Posterior cingulate gyrus (tissue), 11 donors: ENCODE measurements at regions not wholly inside any gene's neighbourhood (a gene's known extent, or its start where the extent isn't known, plus 50 kb on each side); places are given as distances from the start of the nearest gene placed in this dataset.
"Not testable (repeated sequence)": the region's sequence is repeated elsewhere in the genome, so short reads cannot be mapped to it uniquely, and the experiment has no call there.

Experiments
- DNase-seq, 10 donors: peaks; one replicate each; pipeline versions ENCODE4 v3.0.0 to v3.0.0-alpha.2; 2020 to 2021; ENCODE audit warnings: mixed read lengths in 3 of 10
- intact Hi-C: fragments of 100-400 bp; cut with DNase I; formaldehyde crosslinking; loops from one replicate; pipeline ENCODE4 v1.15.1; 2023

DNA sequence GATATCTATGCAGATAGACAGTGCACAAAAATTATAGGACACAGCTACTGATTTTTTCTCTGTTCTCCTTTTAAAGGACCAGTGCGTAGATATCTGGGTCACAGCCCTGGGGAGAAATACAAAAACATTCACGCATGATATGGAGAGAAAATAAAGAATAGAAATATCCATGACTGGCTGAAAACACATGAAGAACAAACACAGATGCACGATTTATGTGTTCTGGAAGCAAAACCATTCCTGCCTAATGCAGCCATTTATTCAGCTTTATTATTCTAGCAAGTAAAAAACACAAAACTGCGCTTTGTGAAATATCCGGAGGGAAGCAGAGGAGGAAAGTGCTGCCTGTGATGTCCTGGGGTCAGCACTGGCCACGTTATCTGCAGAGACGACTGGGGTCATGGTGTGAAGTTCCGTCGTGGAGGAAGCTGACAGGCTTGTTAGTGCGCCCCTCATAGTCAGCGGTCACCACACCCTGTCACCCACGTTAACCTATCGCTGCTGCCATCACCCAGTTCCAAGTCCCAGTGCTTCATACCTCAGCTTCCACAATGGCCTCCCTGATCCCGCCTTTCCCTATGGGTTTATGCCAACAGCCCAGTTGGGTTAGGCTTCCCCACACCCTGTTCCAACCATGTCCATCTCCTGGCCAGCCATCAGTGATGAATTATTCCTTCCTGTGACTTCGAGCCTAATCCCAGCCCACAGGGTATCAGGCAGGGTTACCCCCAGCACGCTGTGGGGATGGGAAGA is 86.6 kb upstream of the RPS6KA2 start:
- intact Hi-C loops, result no loop called here
- DNase-seq, result no peak

DNA sequence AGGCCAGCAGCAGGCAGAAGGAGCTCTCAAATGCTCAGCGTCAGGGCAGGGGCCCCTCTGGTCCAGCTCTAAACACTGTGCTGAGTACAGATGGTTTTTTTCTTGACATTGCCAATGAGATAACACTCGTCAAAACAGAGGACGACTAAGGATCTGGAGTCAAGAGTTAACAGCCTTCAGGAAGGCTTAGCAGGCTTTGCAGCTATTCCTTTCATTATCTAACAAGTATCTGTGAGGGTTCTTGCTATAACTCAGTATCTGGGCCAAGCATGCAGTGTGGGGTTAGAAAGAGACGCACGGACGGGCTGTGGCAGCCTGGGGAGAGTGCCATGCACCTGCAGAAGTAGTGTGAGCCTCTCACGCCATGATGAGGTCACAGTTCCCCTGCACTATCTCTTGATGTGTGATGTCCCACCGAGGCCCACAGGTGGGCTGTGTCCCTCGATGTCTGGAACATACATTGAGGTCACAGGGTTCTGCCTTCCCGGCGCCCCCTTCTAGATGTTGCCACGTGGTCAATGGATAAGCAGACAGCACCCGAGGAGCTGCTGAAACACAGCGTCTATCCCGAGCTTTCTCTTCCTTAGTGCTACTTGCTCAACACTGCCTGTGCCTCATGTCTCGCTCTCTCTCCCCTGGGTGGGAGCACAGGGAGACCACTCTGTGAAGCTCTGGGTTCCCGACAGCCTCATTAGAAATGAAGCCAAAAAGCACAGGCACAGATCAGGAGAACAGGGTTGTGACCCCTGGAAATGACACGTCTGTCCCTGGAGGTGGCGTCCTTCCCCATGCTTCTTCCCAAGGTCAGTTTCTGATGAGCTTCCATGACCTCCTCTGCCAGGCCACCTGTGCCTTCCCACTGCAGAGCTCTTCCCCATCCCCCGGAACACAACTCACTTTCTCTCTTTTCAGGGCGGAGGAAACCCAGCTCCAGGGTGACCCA is 85.5 kb upstream of the RPS6KA2 start:
- DNase-seq, result no peak
- intact Hi-C loops, result no loop called here

DNA sequence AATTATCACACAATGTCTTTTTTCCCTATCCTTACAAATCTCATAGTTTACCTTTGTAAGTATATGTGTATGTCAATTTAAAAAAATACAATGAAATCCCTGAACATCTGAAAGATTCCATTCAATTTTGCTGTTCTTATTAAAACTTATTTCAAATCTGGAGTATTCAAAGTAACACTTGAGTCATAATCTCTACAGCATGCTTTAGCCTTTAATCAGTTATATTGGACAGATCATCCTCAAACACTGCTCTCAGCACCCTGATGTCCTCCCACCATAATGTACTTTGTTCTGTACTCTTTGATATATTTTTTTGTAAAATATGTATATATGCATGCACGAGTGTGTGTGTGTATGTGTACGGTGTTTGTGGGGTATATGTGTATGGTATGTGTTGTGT is 83.0 kb upstream of the RPS6KA2 start:
- intact Hi-C loops, result no loop called here
- no peak for DNase-seq

DNA sequence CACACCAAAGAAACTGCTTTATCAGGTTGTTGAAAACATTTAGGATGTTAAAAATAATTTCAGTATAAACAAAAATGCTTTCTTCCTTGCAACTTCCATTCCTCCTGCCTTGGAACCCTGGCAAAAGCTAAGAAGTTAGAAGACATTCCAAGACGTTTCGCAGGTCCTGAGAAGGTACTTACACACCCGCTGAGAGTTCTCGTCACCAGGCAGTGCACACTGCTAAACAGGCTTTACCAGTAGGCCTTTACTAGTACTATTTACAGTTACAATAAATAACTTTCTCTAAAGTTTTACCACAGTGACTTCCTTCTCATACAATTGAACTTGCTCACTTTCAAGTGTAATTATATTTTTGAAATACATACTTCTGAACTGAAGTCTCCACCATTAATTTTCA is 81.4 kb upstream of the RPS6KA2 start:
- intact Hi-C loops, result no loop called here

DNA sequence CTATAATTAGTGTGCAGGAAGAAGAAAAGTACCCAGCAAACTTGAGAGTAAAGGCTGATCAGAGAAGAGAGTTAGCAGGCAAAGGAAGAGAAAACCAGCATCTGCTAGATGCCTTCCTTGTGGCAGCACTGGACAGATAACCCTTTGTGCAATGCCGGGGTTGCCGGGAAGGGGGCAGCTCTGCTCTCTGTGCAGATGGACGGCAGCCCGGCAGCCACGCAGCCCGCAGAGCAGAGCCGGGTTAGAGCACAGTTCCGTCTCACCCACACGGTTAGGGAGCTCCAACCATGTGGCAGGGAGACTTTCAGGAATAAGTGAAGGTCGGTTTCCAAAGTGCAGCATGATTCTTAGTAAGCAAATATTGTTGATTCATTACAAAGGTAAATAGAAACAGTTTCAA is 80.0 kb upstream of the RPS6KA2 start:
- DNase-seq, result peak in 7 of 10 donors; percentile 40 to 94 (median 72)
- intact Hi-C loops, result no loop called here

More for the DNA sequence above, 81.4 kb upstream of the RPS6KA2 start:
- peak in 1 of 10 donors; percentile 27 for DNase-seq

DNA sequence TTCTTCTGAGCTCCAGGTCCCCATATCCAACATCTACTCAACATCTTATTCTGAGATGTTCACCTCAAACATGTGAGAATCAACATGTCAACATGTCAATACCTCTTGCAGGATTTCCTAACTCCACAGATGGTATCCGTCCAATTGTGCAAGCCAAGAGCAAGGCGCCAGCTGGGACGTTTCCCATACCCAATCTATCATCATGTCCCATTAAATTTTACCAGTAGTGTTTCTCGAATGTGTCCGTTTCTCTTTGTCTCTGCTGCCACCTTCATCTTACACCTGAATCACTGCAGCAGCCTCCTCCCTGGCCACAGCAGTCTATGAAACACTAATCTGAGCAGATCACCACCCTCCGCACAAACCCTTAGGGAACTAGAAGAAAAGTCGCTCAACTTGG is 78.0 kb upstream of the RPS6KA2 start:
- intact Hi-C loops, result no loop called here
- DNase-seq, result no peak

DNA sequence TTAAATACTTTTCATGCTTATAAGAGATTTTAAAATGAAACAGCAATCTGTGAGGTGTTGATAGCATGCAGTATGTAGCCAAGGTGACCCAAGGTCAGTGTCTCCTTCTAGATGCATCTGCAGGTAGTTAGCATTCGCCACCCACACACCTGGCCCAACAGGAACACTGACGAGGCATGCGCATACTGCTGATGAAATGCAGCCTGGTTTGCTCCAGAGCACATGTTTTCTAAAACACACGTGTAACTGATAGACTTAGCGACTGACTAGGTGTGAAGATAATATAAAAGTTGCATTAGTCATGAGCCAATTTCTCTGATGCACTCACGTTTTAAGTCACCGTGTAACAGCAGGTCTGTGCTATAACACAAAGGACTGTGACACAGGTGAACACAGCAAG is 77.1 kb upstream of the RPS6KA2 start:
- no peak for DNase-seq
- intact Hi-C loops, result no loop called here

DNA sequence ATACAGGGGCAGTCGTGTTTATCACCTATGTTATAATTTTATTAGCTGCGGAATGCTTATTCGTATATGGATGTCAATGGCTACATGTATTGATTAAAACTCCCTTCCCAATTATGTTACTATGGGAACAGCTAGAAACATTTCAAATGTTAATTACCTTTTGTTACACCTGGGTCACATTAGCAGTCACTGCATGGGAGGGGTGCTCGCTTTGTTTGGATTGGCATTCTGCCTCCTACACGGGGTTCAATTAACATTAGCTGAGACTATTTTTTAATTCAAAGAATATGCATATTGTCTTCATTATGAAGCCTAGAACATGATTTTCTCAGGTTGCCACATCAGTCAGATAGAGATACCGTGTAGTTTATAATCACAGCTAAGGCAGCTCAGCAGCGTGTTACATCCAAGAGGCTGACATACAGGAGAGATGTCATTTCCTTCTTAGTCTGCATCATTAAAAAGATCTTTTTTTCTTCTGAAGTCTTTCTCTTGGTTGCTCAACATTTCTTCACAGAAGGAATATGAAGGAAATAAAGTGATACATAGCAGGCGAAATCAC is 76.2 kb upstream of the RPS6KA2 start:
- intact Hi-C loops, result no loop called here
- no peak for DNase-seq

DNA sequence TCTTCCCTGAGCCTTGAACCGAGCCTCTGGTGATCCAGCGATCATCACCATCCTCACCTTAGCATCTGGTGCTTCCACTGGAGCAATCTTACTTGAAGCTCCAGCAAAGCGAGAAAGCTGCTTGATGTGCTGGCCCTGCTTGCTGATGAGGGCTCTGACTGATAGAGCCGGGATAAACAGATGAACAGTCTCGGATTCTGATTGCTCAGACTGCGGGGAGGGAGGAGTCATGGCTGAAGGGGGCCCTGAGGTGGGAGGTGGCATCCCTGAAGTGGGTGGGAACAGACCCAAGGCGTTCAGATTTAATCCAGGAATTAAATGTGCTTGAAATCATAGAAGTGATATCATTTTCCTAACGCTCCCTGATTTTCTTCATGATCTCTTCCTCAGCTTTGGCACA is 74.4 kb upstream of the RPS6KA2 start:
- intact Hi-C loops, DNase-seq: not testable (repeated sequence)

DNA sequence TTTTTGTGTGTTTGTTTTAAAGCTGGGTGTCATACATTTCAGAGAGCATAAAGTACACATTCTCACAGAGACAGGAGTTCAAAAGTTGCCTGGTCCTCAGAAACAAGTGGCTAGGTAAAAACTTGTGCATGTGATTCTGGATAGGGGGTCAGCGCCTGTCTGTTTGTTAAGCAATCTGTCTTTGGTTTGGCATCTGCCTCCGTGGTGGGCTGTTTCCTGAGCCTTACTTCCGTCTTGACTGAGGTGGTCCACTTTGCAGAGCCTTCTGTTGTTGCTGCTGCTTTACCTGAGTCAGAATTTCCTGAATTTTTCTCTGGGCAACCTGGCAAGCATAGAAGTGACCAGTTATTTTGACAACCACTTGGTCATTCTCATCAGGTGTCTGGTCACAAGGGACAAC is 73.8 kb upstream of the RPS6KA2 start:
- DNase-seq, intact Hi-C loops: not testable (repeated sequence)

DNA sequence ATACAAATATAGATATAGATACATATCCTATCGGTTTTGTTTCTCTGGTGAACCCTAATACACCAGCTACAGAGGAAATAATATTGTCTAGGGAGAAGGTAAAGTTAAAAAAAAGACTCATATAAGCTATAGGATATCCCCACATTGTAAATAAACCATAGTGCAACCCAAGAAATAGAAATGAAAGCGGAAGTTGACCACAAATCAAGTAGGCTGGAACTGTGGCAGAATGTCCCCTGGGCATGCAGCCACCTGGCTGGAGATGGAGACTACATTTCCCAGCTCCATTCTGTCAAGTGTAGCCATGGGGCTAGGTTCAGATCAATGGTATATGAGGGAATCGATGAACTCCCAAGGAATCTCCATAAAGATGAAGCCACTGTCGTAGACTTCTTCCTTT is 70.1 kb upstream of the RPS6KA2 start:
- intact Hi-C loops, result no loop called here
- DNase-seq, result no peak

DNA sequence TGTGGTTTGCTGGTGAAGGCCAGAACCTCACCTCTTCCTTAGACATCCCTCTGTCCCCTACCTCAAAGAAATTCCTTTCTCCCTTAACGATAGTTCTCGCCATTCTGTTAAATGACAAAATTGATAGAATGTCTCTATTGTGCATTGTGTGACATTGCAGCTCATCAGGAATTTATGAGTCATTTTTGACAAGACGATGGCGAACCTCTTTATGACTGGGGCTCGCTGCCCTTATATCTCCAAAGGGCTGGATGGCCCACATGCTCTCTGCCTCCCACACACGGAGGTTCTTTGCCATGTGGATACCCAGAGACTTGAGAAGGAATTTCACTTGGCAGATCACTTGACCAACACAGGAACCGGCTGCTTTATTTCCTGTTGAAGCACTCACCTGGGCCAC is 66.8 kb upstream of the RPS6KA2 start:
- no peak for DNase-seq
- intact Hi-C loops, result no loop called here

DNA sequence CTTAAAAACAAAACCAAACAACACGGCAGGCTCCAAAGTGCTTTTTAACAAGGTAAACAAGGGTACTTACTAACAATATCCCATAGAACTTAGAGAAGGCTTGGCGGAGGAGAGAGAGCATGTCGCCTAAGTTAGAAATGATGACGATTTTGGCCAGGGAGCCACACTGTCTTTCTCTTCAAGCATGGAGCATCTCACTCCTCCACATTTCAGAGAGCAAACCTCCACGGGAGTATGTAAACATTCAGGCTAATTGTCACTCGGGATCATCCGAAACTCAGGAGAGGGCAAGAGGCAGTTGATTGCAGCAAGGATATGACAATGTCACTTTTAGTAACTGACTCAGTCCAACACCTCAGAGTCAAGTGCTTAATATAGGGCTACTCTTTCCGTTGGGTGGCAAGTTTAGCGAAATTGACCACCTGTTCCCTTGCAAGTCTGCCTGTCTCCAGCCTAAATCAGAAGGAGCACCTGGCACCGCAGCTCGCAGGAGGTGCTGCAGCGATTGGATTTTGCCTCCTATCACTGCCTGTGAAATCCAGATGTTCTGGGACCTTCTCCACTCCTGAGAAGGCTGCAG is 65.8 kb upstream of the RPS6KA2 start:
- intact Hi-C loops, result no loop called here
- no peak for DNase-seq

DNA sequence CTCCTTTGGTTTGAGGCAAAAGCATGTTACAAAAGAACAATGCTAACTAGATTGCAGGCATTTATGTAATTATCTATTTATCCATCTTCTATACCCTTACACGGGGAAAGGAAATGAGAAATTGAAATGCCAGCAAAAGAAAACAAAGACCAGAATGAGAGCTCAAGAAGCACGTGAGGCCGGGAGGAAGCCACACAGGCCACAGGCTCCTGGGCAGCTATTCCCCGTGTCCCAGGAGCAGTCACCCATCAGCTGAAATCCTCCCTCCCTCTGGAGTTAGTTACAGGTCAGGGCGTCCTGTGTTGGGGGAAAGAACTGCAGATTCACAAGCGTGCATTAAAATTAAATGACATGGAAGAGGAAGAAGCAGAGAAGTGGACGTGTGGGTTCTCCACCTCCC is 64.7 kb upstream of the RPS6KA2 start:
- intact Hi-C loops, result no loop called here
- DNase-seq, result no peak

DNA sequence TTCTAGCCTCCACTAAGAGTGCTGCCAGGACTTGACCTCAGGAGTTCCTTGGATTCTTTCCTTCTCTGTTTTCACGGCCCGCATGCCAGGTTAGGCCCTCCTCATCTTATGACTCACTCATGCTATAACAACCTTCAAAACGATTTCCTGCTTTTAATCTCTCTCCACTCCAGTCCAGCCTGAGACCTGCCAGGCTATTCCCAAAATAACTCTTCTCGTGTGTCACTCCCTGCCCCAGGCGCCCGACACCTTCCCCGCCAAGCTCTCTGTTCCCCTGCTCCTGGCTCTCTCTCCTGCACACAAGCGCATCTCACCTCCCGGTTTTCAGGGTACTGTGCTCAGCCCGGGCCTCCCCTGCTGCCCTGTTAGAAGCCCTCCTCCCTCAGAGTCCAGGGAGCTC is 64.1 kb upstream of the RPS6KA2 start:
- intact Hi-C loops, result no loop called here
- DNase-seq, result no peak

DNA sequence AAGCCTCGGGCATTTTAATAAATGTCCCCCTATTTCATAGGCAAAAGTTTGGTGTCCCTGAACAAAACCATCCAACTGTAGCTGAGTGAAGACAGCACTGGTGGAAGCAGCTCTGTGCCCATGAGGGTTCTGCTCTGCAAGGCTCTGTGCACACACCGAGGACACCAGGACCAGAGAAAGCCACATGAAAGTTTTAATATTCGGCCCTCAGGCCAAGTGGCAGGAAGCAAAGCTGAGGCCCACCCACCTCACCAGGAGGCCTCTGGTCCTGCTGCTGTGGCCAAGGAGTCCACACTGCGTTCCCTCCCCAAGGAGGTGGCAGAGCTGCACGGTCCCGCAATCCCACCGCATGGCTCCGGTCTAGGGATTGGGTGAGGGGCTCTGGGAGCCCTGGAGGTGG is 62.6 kb upstream of the RPS6KA2 start:
- intact Hi-C loops, result no loop called here
- no peak for DNase-seq

DNA sequence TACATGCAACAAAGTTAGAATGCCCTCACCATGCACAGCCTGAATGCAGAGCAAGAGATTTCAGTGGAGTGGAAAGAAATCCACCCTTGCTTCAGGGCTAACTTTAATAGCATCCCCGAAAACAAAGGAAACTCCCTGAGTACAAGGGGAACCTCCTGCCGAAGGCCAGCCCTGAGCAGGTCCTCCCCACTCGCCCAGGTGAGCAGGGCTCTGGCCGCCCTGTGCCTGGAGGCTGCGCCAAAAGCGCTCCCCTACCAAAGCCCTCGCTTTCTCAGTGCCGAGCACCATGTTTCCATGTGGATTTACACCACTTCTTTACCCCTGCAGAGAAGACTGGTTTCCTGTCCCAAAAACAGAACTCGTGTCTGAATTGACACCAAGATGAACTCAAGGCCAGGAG is 61.9 kb upstream of the RPS6KA2 start:
- no peak for DNase-seq
- intact Hi-C loops, result no loop called here

DNA sequence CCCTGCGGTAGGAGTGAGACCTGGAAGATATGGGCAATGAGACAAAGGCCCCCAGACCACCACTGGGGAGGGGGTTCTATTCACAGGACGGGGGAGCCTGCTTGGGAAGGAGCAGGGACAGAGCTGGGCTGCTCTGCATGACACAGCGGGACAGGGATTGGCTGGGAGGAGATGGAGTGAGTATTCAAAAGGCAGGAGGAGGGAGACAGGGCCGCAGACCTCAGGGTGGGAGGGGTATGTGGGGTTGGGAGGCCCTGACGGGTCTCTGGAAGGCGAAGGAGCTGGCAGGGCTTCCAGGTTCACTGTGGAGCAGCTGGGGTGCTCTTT is 60.8 kb upstream of the RPS6KA2 start:
- DNase-seq, result no peak
- intact Hi-C loops, result no loop called here

DNA sequence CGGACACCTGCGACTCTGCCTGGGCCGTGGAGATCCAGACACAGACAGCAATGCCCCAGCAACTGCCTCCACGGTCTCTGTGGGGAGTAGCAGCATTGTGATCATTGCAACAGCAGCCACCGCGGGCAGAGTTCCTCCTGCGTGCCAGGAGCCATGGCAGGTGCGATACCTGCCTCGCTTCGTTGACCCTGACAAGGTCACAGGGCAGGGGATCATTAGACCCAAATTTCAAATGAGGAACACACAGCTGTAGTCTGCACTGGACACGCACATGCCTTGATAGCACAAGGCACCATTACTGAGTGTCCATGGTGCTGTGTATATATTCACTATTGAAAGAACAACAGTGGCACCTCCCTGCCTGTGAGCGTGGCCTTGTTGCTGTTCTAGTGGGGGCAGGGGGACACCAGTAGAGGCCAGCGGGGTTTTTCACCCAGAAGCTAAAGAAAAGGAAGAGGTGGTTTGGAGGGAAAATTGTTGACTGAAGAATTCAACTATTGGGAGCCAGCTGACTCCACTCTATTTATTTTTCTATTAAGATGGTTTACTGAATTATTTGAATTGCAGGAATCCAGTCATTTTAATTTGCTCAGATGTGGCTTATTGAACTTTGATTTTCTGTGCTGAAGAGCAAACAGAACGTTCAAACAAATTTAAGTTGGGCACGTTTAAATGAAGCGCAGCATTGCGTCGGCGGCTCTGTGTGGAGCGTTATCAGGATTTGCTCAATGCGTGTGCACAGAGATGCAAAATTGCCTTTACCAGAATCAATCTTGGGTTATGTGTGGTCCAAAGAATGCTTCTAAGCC is 60.2 kb upstream of the RPS6KA2 start:
- intact Hi-C loops, result no loop called here
- DNase-seq, result no peak

DNA sequence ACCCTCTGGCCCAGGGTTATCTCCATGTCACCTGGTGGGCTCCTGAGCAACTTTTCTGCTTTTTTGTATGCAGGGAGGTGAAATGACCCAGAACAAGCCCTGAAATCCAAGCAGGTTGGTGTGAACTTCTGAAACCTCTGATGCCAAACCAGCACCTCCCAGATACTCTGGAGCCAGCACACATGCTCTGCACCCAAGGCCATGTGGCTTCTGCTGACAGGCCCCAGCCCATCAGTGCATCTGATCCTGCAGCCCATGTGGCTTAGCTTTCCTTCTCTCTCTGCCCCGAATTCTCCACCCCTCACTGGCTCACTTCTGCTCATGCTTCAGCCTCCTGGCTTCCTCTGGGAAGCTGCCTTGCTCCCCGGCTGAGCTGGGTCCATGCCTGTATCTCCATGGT is 59.3 kb upstream of the RPS6KA2 start:
- DNase-seq, result no peak
- intact Hi-C loops, result no loop called here

DNA sequence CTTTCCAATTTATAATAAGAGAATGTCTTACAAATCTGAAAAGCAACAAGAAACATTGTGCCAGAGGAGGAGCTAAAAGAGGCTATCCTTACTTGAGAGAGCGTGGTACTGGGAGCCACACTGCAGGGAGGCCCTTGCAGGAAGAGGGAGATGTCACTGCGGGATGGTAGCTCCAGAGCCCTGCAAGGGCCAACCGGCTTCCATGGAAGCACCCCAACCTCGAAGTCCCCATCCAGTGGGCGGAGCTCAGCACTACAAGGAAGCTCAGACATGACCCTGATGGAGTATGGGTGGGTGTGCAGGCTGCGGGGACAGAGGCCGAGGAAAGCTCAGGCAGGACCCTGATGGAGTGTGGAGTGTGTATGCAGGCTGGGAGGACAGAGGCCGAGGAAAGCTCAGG is 57.8 kb upstream of the RPS6KA2 start:
- no peak for DNase-seq
- intact Hi-C loops, result no loop called here
